ENCODE measurements at regions not wholly inside any gene's neighbourhood (a gene's known extent, or its start where the extent isn't known, plus 50 kb on each side); places are given as distances from the start of the nearest gene placed in this dataset.

- no peak overlapping the region for H3K4me3 ChIP-seq (ENCODE audit: low read length)
- H3K27ac ChIP-seq (ENCODE audit: low read depth in 1 of 2, low read length in 2 of 2) = no peak overlapping the region
- Mint-ChIP-seq H3K4me3 (no peak overlapping the region), H3K27ac (no peak overlapping the region), H3K4me1 (ENCODE audit: low read depth) (no peaks in the 10 kb centered on the region), H3K27me3 (no peaks in the 10 kb centered on the region), H3K36me3 (ENCODE audit: low read depth) (no peaks in the 10 kb centered on the region), H3K9me3 (no peaks in the 10 kb centered on the region)
- TF ChIP-seq, protein P1, sequence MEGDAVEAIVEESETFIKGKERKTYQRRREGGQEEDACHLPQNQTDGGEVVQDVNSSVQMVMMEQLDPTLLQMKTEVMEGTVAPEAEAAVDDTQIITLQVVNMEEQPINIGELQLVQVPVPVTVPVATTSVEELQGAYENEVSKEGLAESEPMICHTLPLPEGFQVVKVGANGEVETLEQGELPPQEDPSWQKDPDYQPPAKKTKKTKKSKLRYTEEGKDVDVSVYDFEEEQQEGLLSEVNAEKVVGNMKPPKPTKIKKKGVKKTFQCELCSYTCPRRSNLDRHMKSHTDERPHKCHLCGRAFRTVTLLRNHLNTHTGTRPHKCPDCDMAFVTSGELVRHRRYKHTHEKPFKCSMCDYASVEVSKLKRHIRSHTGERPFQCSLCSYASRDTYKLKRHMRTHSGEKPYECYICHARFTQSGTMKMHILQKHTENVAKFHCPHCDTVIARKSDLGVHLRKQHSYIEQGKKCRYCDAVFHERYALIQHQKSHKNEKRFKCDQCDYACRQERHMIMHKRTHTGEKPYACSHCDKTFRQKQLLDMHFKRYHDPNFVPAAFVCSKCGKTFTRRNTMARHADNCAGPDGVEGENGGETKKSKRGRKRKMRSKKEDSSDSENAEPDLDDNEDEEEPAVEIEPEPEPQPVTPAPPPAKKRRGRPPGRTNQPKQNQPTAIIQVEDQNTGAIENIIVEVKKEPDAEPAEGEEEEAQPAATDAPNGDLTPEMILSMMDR (IDR thresholded peaks at IDR 0.05) = no peak
- POLR2A ChIA-PET = no interaction called here
- H3K9me3 ChIP-seq (ENCODE audit: control insufficient read depth in 1 of 2, insufficient read depth in 1 of 2, low read length in 2 of 2) = no peaks in the 10 kb centered on the region
- CTCF ChIA-PET = interaction anchor here (1.3 to 1.4 kb wide), 2 partner anchors 10 to 16 kb away, joined by 3 read pairs; no protein-coding TSS in a partner anchor
- ATAC-seq (ENCODE audit: poor library complexity) (no peak), DNase-seq (peak in 2 of 14 experiments; percentile 25 to 32)
- H3K4me1 ChIP-seq (ENCODE audit: insufficient read depth, low read length) = no peaks in the 10 kb centered on the region
- intact Hi-C loops (cut with DNase I, micrococcal nuclease) = no loop called here
- no peaks in the 10 kb centered on the region for H3K27me3 ChIP-seq (ENCODE audit: control insufficient read depth in 1 of 2, insufficient read depth in 2 of 2, low read length in 2 of 2)
- H3K36me3 ChIP-seq (ENCODE audit: insufficient read depth, low read length) = no peaks in the 10 kb centered on the region
Observed at GRCh38 chr4:138953961-138954371, 61.6 kb upstream of the NOCT start.

GRCh38 chr4:138952411-138952810 is 63.2 kb upstream of the NOCT start:
- TF ChIP-seq, protein P1 (IDR thresholded peaks at IDR 0.05) = no peak
- Mint-ChIP-seq H3K9me3 (no peaks in the 10 kb centered on the region), H3K36me3 (ENCODE audit: low read depth) (no peaks in the 10 kb centered on the region), H3K4me1 (ENCODE audit: low read depth) (no peaks in the 10 kb centered on the region), H3K27me3 (no peaks in the 10 kb centered on the region), H3K4me3 (no peak overlapping the region), H3K27ac (no peak overlapping the region)
- POLR2A ChIA-PET = no interaction called here
- no peak for ATAC-seq (ENCODE audit: poor library complexity)
- H3K4me3 ChIP-seq (ENCODE audit: low read length) = no peak overlapping the region
- intact Hi-C loops (cut with DNase I, micrococcal nuclease) = no loop called here
- CTCF ChIA-PET = no interaction called here
- H3K27ac ChIP-seq (ENCODE audit: low read depth in 1 of 2, low read length in 2 of 2) = no peak overlapping the region
- no peaks in the 10 kb centered on the region for H3K9me3 ChIP-seq (ENCODE audit: control insufficient read depth in 1 of 2, insufficient read depth in 1 of 2, low read length in 2 of 2)
- no peaks in the 10 kb centered on the region for H3K36me3 ChIP-seq (ENCODE audit: insufficient read depth, low read length)
- no peaks in the 10 kb centered on the region for H3K4me1 ChIP-seq (ENCODE audit: insufficient read depth, low read length)
- DNase-seq = peak in 2 of 14 experiments; percentile 11 to 31
- H3K27me3 ChIP-seq (ENCODE audit: control insufficient read depth in 1 of 2, insufficient read depth in 2 of 2, low read length in 2 of 2) = no peaks in the 10 kb centered on the region

GRCh38 chr4:138951764-138952163 is 63.8 kb upstream of the NOCT start:
- Mint-ChIP-seq H3K36me3 (ENCODE audit: low read depth) (no peaks in the 10 kb centered on the region), H3K27ac (no peak overlapping the region), H3K9me3 (no peaks in the 10 kb centered on the region), H3K27me3 (no peaks in the 10 kb centered on the region), H3K4me1 (ENCODE audit: low read depth) (no peaks in the 10 kb centered on the region), H3K4me3 (no peak overlapping the region)
- no peaks in the 10 kb centered on the region for H3K27me3 ChIP-seq (ENCODE audit: control insufficient read depth in 1 of 2, insufficient read depth in 2 of 2, low read length in 2 of 2)
- H3K4me1 ChIP-seq (ENCODE audit: insufficient read depth, low read length) = no peaks in the 10 kb centered on the region
- DNase-seq (no peak), ATAC-seq (ENCODE audit: poor library complexity) (no peak)
- TF ChIP-seq, protein P1 (IDR thresholded peaks at IDR 0.05) = no peak
- ChIA-PET CTCF (no interaction called here), POLR2A (no interaction called here)
- H3K4me3 ChIP-seq (ENCODE audit: low read length) = no peak overlapping the region
- intact Hi-C loops (cut with DNase I, micrococcal nuclease) = no loop called here
- H3K9me3 ChIP-seq (ENCODE audit: control insufficient read depth in 1 of 2, insufficient read depth in 1 of 2, low read length in 2 of 2) = no peaks in the 10 kb centered on the region
- H3K27ac ChIP-seq (ENCODE audit: low read depth in 1 of 2, low read length in 2 of 2) = no peak overlapping the region
- H3K36me3 ChIP-seq (ENCODE audit: insufficient read depth, low read length) = no peaks in the 10 kb centered on the region

All from CD4-positive, alpha-beta T cell (primary cell).